ENCODE measurements at regions not wholly inside any gene's neighbourhood (a gene's known extent, or its start where the extent isn't known, plus 50 kb on each side); places are given as distances from the start of the nearest gene placed in this dataset.

DNA sequence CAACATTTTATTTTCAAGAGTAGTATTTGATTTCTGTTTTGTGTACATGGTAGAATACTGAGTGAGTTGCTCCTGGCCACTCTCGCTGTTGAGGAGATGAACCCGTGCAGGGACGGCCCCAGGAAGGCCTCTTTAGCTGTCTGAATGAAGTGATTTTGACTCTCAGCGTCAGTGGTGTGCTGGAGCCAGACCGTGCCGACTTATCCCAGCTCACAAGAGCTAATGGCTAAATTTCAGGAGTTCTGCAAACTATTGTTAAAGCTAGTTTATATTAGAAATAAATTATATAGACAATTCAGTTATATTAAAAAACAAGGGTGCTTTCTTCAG lies 111.2 kb upstream of the KIF26B start (continued):
- TF ChIP-seq, protein P1, sequence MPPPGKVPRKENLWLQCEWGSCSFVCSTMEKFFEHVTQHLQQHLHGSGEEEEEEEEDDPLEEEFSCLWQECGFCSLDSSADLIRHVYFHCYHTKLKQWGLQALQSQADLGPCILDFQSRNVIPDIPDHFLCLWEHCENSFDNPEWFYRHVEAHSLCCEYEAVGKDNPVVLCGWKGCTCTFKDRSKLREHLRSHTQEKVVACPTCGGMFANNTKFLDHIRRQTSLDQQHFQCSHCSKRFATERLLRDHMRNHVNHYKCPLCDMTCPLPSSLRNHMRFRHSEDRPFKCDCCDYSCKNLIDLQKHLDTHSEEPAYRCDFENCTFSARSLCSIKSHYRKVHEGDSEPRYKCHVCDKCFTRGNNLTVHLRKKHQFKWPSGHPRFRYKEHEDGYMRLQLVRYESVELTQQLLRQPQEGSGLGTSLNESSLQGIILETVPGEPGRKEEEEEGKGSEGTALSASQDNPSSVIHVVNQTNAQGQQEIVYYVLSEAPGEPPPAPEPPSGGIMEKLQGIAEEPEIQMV (tag; conservative IDR thresholded peaks at IDR 0.05; ENCODE audit: low read depth) = no peak
- TF ChIP-seq HIVEP1 (CRISPR knock-in tag; IDR thresholded peaks at IDR 0.05) = no peak
- TF ChIP-seq, protein P2, sequence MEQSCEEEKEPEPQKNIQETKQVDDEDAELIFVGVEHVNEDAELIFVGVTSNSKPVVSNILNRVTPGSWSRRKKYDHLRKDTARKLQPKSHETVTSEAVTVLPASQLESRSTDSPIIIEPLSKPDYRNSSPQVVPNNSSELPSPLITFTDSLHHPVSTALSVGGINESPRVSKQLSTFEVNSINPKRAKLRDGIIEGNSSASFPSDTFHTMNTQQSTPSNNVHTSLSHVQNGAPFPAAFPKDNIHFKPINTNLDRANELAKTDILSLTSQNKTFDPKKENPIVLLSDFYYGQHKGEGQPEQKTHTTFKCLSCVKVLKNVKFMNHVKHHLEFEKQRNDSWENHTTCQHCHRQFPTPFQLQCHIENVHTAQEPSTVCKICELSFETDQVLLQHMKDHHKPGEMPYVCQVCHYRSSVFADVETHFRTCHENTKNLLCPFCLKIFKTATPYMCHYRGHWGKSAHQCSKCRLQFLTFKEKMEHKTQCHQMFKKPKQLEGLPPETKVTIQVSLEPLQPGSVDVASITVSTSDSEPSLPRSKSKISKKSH (CRISPR knock-in tag; IDR thresholded peaks at IDR 0.05) = no peak
- TF ChIP-seq HDAC8 (tag; IDR thresholded peaks at IDR 0.05) = no peak
- no peak for TF ChIP-seq RUNX1 (IDR thresholded peaks at IDR 0.05; ENCODE audit: low read depth)
- TF ChIP-seq ZNF445 (CRISPR knock-in tag; IDR thresholded peaks at IDR 0.05; ENCODE audit: low read depth) = no peak
- TF ChIP-seq ZNF347 (CRISPR knock-in tag; IDR thresholded peaks at IDR 0.05; ENCODE audit: low read depth) = no peak
- TF ChIP-seq TCFL5 (CRISPR knock-in tag; conservative IDR thresholded peaks at IDR 0.05) = no peak

Data from K562 (cell line).